ENCODE measurements at regions not wholly inside any gene's neighbourhood (a gene's known extent, or its start where the extent isn't known, plus 50 kb on each side); places are given as distances from the start of the nearest gene placed in this dataset.

DNA sequence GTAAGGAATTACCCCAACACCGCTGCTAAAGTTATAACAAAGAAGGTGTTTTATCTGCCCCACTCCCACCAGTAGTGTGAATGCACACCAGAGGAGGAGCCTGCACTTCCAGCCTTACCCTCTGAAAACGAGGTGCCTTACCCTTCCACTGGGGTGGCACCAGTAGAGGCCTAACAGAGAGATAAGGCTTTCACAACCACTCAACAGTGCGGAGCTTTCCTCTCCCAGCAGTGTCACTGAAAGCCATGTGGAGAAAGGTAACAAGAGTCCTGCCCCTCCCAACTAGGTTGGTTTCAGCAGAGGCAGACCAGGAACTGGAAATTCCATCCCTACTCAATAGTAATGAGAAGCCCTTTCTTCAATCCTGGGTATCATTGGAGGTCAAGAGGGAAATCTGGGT lies 539.2 kb downstream of the VGLL3 start:
- H3K4me3 ChIP-seq (ENCODE audit: insufficient read depth, low read length, poor library complexity, severe bottlenecking) = no peak overlapping the region
- no peak overlapping the region for H2AFZ ChIP-seq (ENCODE audit: low read depth, low read length, severe bottlenecking)
- no peaks in the 10 kb centered on the region for H3K9me2 ChIP-seq (replicated peaks; ENCODE audit: insufficient read depth, low read length)
- no peaks in the 10 kb centered on the region for H3F3A ChIP-seq (ENCODE audit: insufficient read depth)
- H3K4me2 ChIP-seq (ENCODE audit: low read depth, low read length, poor library complexity, severe bottlenecking) = no peak overlapping the region
- H3K36me3 ChIP-seq (ENCODE audit: low read length) = no peaks in the 10 kb centered on the region
- H3K27me3 ChIP-seq (ENCODE audit: low read length) = no peaks in the 10 kb centered on the region
- no peaks in the 10 kb centered on the region for H3K79me2 ChIP-seq (ENCODE audit: insufficient read depth, low read length)
- H4K20me1 ChIP-seq (ENCODE audit: low read depth, low read length) = no peaks in the 10 kb centered on the region
- no peak overlapping the region for H3K9ac ChIP-seq (ENCODE audit: low read length)
- H3K9me3 ChIP-seq (ENCODE audit: insufficient read depth, low read length) = no peaks in the 10 kb centered on the region
- H3K27ac ChIP-seq (ENCODE audit: low read depth, low read length) = no peak overlapping the region
- no peak for TF ChIP-seq CTCF (IDR thresholded peaks at IDR 0.05; ENCODE audit: insufficient read depth, low read length, poor library complexity, severe bottlenecking)

GRCh38 chr3:86438544-86438943 lies 552.4 kb downstream of the VGLL3 start:
- Histone ChIP-seq H2AFZ (ENCODE audit: low read depth, low read length, severe bottlenecking) (no peak overlapping the region), H3K4me3 (ENCODE audit: insufficient read depth, low read length, poor library complexity, severe bottlenecking) (no peak overlapping the region), H3K9ac (ENCODE audit: low read length) (no peak overlapping the region), H4K20me1 (ENCODE audit: low read depth, low read length) (no peaks in the 10 kb centered on the region), H3K9me2 (replicated peaks; ENCODE audit: insufficient read depth, low read length) (no peaks in the 10 kb centered on the region), H3K79me2 (ENCODE audit: insufficient read depth, low read length) (no peaks in the 10 kb centered on the region), H3K36me3 (ENCODE audit: low read length) (no peaks in the 10 kb centered on the region), H3K27me3 (ENCODE audit: low read length) (no peaks in the 10 kb centered on the region), H3K9me3 (ENCODE audit: insufficient read depth, low read length) (no peaks in the 10 kb centered on the region), H3F3A (ENCODE audit: insufficient read depth) (no peaks in the 10 kb centered on the region), H3K4me2 (ENCODE audit: low read depth, low read length, poor library complexity, severe bottlenecking) (no peak overlapping the region), H3K27ac (ENCODE audit: low read depth, low read length) (no peak overlapping the region)
- TF ChIP-seq EZH2phosphoT487 (conservative IDR thresholded peaks at IDR 0.05; ENCODE audit: low read length) (no peak), CTCF (IDR thresholded peaks at IDR 0.05; ENCODE audit: insufficient read depth, low read length, poor library complexity, severe bottlenecking) (no peak)

DNA sequence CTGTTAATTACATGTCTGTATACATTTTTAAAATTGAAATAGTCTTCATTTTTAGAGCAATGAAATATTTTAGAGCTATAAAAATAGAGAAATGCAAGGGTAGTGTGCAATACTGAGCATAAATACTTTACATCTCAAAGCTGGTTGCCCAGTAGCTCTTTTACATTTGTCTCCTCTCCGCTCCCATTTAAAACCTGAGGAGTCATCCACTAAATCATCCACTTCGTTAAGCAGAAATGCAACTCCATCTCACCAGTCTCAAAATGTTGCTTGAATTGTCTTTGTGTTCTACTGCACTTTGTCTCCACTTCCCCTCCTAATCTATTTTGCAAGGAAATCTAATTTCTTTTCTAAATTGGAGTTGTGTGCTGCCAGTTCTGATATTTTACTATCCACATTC lies 563.6 kb downstream of the VGLL3 start:
- H3K4me3 ChIP-seq (ENCODE audit: insufficient read depth, low read length, poor library complexity, severe bottlenecking) = no peak overlapping the region
- no peaks in the 10 kb centered on the region for H3K9me2 ChIP-seq (replicated peaks; ENCODE audit: insufficient read depth, low read length)
- H3K4me2 ChIP-seq (ENCODE audit: low read depth, low read length, poor library complexity, severe bottlenecking) = no peak overlapping the region
- H3K79me2 ChIP-seq (ENCODE audit: insufficient read depth, low read length) = no peaks in the 10 kb centered on the region
- H3F3A ChIP-seq (ENCODE audit: insufficient read depth) = no peaks in the 10 kb centered on the region
- no peaks in the 10 kb centered on the region for H4K20me1 ChIP-seq (ENCODE audit: low read depth, low read length)
- no peaks in the 10 kb centered on the region for H3K9me3 ChIP-seq (ENCODE audit: insufficient read depth, low read length)
- H3K36me3 ChIP-seq (ENCODE audit: low read length) = no peaks in the 10 kb centered on the region
- no peaks in the 10 kb centered on the region for H3K27me3 ChIP-seq (ENCODE audit: low read length)
- no peak overlapping the region for H2AFZ ChIP-seq (ENCODE audit: low read depth, low read length, severe bottlenecking)
- H3K9ac ChIP-seq (ENCODE audit: low read length) = no peak overlapping the region
- no peak overlapping the region for H3K27ac ChIP-seq (ENCODE audit: low read depth, low read length)
- no peak for TF ChIP-seq CTCF (IDR thresholded peaks at IDR 0.05; ENCODE audit: insufficient read depth, low read length, poor library complexity, severe bottlenecking)
